Motor neuron (in vitro differentiated cells): ENCODE measurements at regions not wholly inside any gene's neighbourhood (a gene's known extent, or its start where the extent isn't known, plus 50 kb on each side); places are given as distances from the start of the nearest gene placed in this dataset.
"Not testable (repeated sequence)": the region's sequence is repeated elsewhere in the genome, so short reads cannot be mapped to it uniquely, and the experiment has no call there.

Experiments used
- ATAC-seq, 8 experiments: fragments of 200-7000 bp; cut with Tn5 transposase; replicated peaks in 6 of 8; 2 replicates each; pipeline ENCODE4 v1.8.0; 2021; ENCODE audit warnings: mild to moderate bottlenecking in 8 of 8, moderate library complexity in 8 of 8
- H3K27ac ChIP-seq, 2 donors: fragments of 250-450 bp; sonication (Bioruptor Pico); 2 replicates each; pipeline ENCODE4 v1.9.0; 2021; ENCODE audit warnings: antibody characterized with exemption in 2 of 2, mild to moderate bottlenecking in 2 of 2, moderate library complexity in 1 of 2
- H3K4me1 ChIP-seq, 2 donors: fragments of 250-450 bp; sonication (Bioruptor Pico); replicated peaks in 1 of 2; 2 replicates each; pipeline ENCODE4 v1.6.1; 2021; ENCODE audit warnings: antibody characterized with exemption in 2 of 2, mild to moderate bottlenecking in 2 of 2, moderate library complexity in 1 of 2
- H3K4me3 ChIP-seq, 5 donors: fragments of 250-450 bp; sonication (Bioruptor Pico); 2 replicates each; pipeline ENCODE4 v1.9.0; 2021; ENCODE audit warnings: antibody characterized with exemption in 5 of 5, mild to moderate bottlenecking in 5 of 5, moderate library complexity in 4 of 5
- WGBS, 10 experiments: fragments of 450-650 bp; shearing (Covaris generic); methylation state at CpG; one replicate each; pipeline ENCODE4 v1.0.0; 2022; 5-methylcytosine and 5-hydroxymethylcytosine counted together
- in situ Hi-C, 9 experiments: fragments of 400-800 bp; cut with MboI; loops; one replicate each; pipeline ENCODE4 v1.15.0; 2021; ENCODE audit warnings: low sequenced_read_pairs in 9 of 9, low pct_unique_long_range_greater_than_20kb in 2 of 9; ENCODE audit not compliant: unreplicated experiment in 9 of 9

GRCh38 chr5:56740868-56741267 lies 74.5 kb upstream of the MAP3K1 start:
- H3K4me3 ChIP-seq = no peak overlapping the region
- WGBS, 10 experiments = 59 to 100% (median 90%) methylated on average over 1 to 4 of the region's 4 CpGs
- in situ Hi-C loops = no loop called here
- H3K4me1 ChIP-seq = no peaks in the 10 kb centered on the region
- no peak for ATAC-seq
- H3K27ac ChIP-seq = no peak overlapping the region

GRCh38 chr5:56739990-56740389 lies 75.4 kb upstream of the MAP3K1 start:
- 25 to 100% (median 79%) methylated on average over 1 of the region's 1 CpG; no CpG with 5 or more reads in 2 of the 10 experiments for WGBS, 10 experiments
- in situ Hi-C loops = no loop called here
- Histone ChIP-seq H3K4me1 (peaks cover 0 to 1% of the 10 kb centered on the region in 2 donors), H3K27ac (no peak overlapping the region), H3K4me3 (no peak overlapping the region)
- no peak for ATAC-seq

GRCh38 chr5:56737951-56738606 lies 77.3 kb upstream of the MAP3K1 start:
- WGBS, 10 experiments = 62 to 100% (median 82%) methylated on average over 2 to 6 of the region's 6 CpGs; no CpG with 5 or more reads in 2 of the 10 experiments
- no peak for ATAC-seq
- Histone ChIP-seq H3K4me1 (peaks cover 0 to 10% of the 10 kb centered on the region in 2 donors), H3K4me3 (no peak overlapping the region), H3K27ac (no peak overlapping the region)
- in situ Hi-C loops = no loop called here

- H3K4me3 ChIP-seq = no peak overlapping the region
- peaks cover 0 to 10% of the 10 kb centered on the region in 2 donors for H3K4me1 ChIP-seq
- H3K27ac ChIP-seq = no peak overlapping the region
- ATAC-seq = no peak
- 56 to 100% (median 76%) methylated on average over 1 to 5 of the region's 5 CpGs for WGBS, 10 experiments
- in situ Hi-C loops = no loop called here
Measured at GRCh38 chr5:56737002-56737621, 78.2 kb upstream of the MAP3K1 start.

GRCh38 chr5:56735849-56736641 lies 79.3 kb upstream of the MAP3K1 start:
- H3K4me3 ChIP-seq = no peak overlapping the region
- peak in 3 of 8 experiments; percentile 24 to 88 (median 75) for ATAC-seq
- peaks cover 0 to 10% of the 10 kb centered on the region in 2 donors for H3K4me1 ChIP-seq
- H3K27ac ChIP-seq = no peak overlapping the region
- 36 to 80% (median 60%) methylated on average over 2 to 9 of the region's 9 CpGs; no CpG with 5 or more reads in 1 of the 10 experiments for WGBS, 10 experiments
- in situ Hi-C loops = no loop called here

GRCh38 chr5:56734091-56734694 lies 81.2 kb upstream of the MAP3K1 start:
- 0 to 60% (median 33%) methylated on average over 1 to 2 of the region's 2 CpGs; no CpG with 5 or more reads in 2 of the 10 experiments for WGBS, 10 experiments
- Histone ChIP-seq H3K4me1 (peaks cover 0 to 10% of the 10 kb centered on the region in 2 donors), H3K4me3 (no peak overlapping the region), H3K27ac (no peak overlapping the region)
- in situ Hi-C loops = no loop called here
- peak in 4 of 8 experiments; percentile 16 to 67 (median 33) for ATAC-seq

- H3K4me1 ChIP-seq = peaks cover 0 to 10% of the 10 kb centered on the region in 2 donors
- WGBS, 10 experiments = 0 to 100% (median 88%) methylated on average over 1 to 4 of the region's 4 CpGs; no CpG with 5 or more reads in 2 of the 10 experiments
- no peak overlapping the region for H3K4me3 ChIP-seq
- ATAC-seq = no peak
- no peak overlapping the region for H3K27ac ChIP-seq
- in situ Hi-C loops = no loop called here
Measured at GRCh38 chr5:56733580-56733979, 81.8 kb upstream of the MAP3K1 start.

GRCh38 chr5:56732121-56732520 lies 83.2 kb upstream of the MAP3K1 start:
- H3K4me3 ChIP-seq = no peak overlapping the region
- WGBS, 10 experiments = 0 to 100% (median 50%) methylated on average over 1 to 5 of the region's 6 CpGs; no CpG with 5 or more reads in 4 of the 10 experiments
- peak in 1 of 8 experiments; percentile 11 for ATAC-seq
- peaks cover 0 to 10% of the 10 kb centered on the region in 2 donors for H3K4me1 ChIP-seq
- in situ Hi-C loops = no loop called here
- no peak overlapping the region for H3K27ac ChIP-seq

GRCh38 chr5:56731473-56731872 lies 83.9 kb upstream of the MAP3K1 start:
- ATAC-seq, in situ Hi-C loops, H3K27ac ChIP-seq, H3K4me3 ChIP-seq, H3K4me1 ChIP-seq: not testable (repeated sequence)
- 100% methylated on average over 1 of the region's 2 CpGs; no CpG with 5 or more reads in 9 of the 10 experiments for WGBS, 10 experiments

GRCh38 chr5:56729488-56729887 lies 85.9 kb upstream of the MAP3K1 start:
- Histone ChIP-seq H3K4me3 (no peak overlapping the region), H3K4me1 (peaks cover 0 to 3% of the 10 kb centered on the region in 2 donors), H3K27ac (no peak overlapping the region)
- in situ Hi-C loops = no loop called here
- whole genome bisulfite sequencing, 10 experiments = 67 to 100% (median 100%) methylated on average over 1 of the region's 1 CpG; no CpG with 5 or more reads in 4 of the 10 experiments
- ATAC-seq = no peak

- in situ Hi-C loops = no loop called here
- Histone ChIP-seq H3K4me3 (no peak overlapping the region), H3K4me1 (no peaks in the 10 kb centered on the region), H3K27ac (no peak overlapping the region)
- WGBS, 10 experiments = 38 to 100% (median 70%) methylated on average over 1 to 8 of the region's 8 CpGs
- ATAC-seq = peak in 4 of 8 experiments; percentile 25 to 91 (median 77)
Measured at GRCh38 chr5:56725711-56726411, 89.5 kb upstream of the MAP3K1 start.

- H3K27ac ChIP-seq, H3K4me1 ChIP-seq, H3K4me3 ChIP-seq, in situ Hi-C loops, ATAC-seq: not testable (repeated sequence)
- 92% methylated on average over 2 of the region's 4 CpGs; no CpG with 5 or more reads in 9 of the 10 experiments for WGBS, 10 experiments
Measured at GRCh38 chr5:56724857-56725256, 90.5 kb upstream of the MAP3K1 start.
